ENCODE measurements at regions not wholly inside any gene's neighbourhood (a gene's known extent, or its start where the extent isn't known, plus 50 kb on each side); places are given as distances from the start of the nearest gene placed in this dataset.

- no peak for TF ChIP-seq CTCF (IDR thresholded peaks at IDR 0.05)
Observed at GRCh38 chr1:57835620-57836019, 411.8 kb upstream of the DAB1 start.

GRCh38 chr1:57833296-57833695 lies 409.4 kb upstream of the DAB1 start:
- no peak for TF ChIP-seq CTCF (IDR thresholded peaks at IDR 0.05)

GRCh38 chr1:57832612-57833011 lies 408.8 kb upstream of the DAB1 start:
- no peak for TF ChIP-seq CTCF (IDR thresholded peaks at IDR 0.05)

GRCh38 chr1:57831624-57832023 lies 407.8 kb upstream of the DAB1 start:
- no peak for TF ChIP-seq CTCF (IDR thresholded peaks at IDR 0.05)

- TF ChIP-seq CTCF (IDR thresholded peaks at IDR 0.05): no peak
Observed at GRCh38 chr1:57826535-57826934, 402.7 kb upstream of the DAB1 start.

- TF ChIP-seq CTCF (IDR thresholded peaks at IDR 0.05): no peak
Observed at GRCh38 chr1:57824535-57824934, 400.7 kb upstream of the DAB1 start.

GRCh38 chr1:57820356-57821095 lies 396.7 kb upstream of the DAB1 start:
- no peak for TF ChIP-seq CTCF (IDR thresholded peaks at IDR 0.05)

GRCh38 chr1:57819893-57820292 lies 396.0 kb upstream of the DAB1 start:
- TF ChIP-seq CTCF (IDR thresholded peaks at IDR 0.05): no peak
